ENCODE measurements at regions not wholly inside any gene's neighbourhood (a gene's known extent, or its start where the extent isn't known, plus 50 kb on each side); places are given as distances from the start of the nearest gene placed in this dataset.

DNA sequence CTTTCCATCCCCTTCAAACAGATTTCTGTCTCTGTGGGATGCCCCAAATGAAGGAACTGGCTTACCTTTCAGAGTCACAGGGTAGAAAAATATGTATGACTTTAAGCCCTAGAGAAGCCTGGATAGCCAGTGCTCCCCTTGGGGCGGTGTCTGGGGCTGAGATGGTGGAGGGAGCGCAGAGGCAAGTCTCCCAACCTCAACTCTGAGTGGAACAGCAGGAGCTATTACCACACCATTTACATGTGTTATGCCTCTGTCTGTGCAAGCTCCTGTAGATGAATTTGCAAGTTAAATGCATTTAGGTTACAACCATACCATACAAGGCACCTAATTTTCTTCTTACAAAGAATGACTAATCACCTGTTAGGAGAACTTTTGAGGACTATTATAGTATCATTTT lies 50.4 kb upstream of the CLMN start:
- H3K9me3 ChIP-seq (ENCODE audit: low read depth) = no peaks in the 10 kb centered on the region
- H3K4me3 ChIP-seq = no peak overlapping the region
- no peaks in the 10 kb centered on the region for H3K4me1 ChIP-seq (ENCODE audit: insufficient read depth)
- no peaks in the 10 kb centered on the region for H3K36me3 ChIP-seq (replicated peaks; ENCODE audit: insufficient read depth, low read depth)
- no peaks in the 10 kb centered on the region for H3K9me2 ChIP-seq (replicated peaks; ENCODE audit: insufficient read depth)
- no peak overlapping the region for H3K4me2 ChIP-seq
- no peak for TF ChIP-seq EZH2 (IDR thresholded peaks at IDR 0.05; ENCODE audit: borderline replicate concordance)
- H3K27ac ChIP-seq = no peak overlapping the region
- H4K20me1 ChIP-seq (ENCODE audit: insufficient read depth, poor library complexity, severe bottlenecking) = no peaks in the 10 kb centered on the region
- no peak for DNase-seq (ENCODE audit: low spot score)
- H3K79me2 ChIP-seq = no peaks in the 10 kb centered on the region
- H2AFZ ChIP-seq = no peak overlapping the region
- 80% methylated on average over 2 of the region's 2 CpGs for WGBS (ENCODE audit: low lambda C conversion rate, missing lambda C conversion rate)
- H3K27me3 ChIP-seq = peaks cover 10% of the 10 kb centered on the region
